IPS-20b (cell line): ENCODE measurements at regions not wholly inside any gene's neighbourhood (a gene's known extent, or its start where the extent isn't known, plus 50 kb on each side); places are given as distances from the start of the nearest gene placed in this dataset.
A peak's percentile ranks its signal among the peaks of the same experiment; 100 is the strongest.
"Not testable (repeated sequence)": the region's sequence is repeated elsewhere in the genome, so short reads cannot be mapped to it uniquely, and the experiment has no call there.

Source experiments
- H3K27ac ChIP-seq: one replicate; pipeline ENCODE4 v1.5.1; 2013; ENCODE audit warnings: low read length
- H3K27me3 ChIP-seq: 2 replicates; pipeline ENCODE4 v1.6.1; 2013; ENCODE audit warnings: mild to moderate bottlenecking, low read length, inconsistent platforms; ENCODE audit not compliant: insufficient read depth
- H3K36me3 ChIP-seq: 2 replicates; pipeline ENCODE4 v1.6.1; 2013; ENCODE audit warnings: low read depth, mild to moderate bottlenecking, inconsistent platforms, low read length, moderate library complexity; ENCODE audit not compliant: insufficient read depth
- H3K4me1 ChIP-seq: 2 replicates; pipeline ENCODE4 v1.6.1; 2013; ENCODE audit warnings: mild to moderate bottlenecking, control low read depth, inconsistent platforms, low read length, moderate library complexity; ENCODE audit not compliant: insufficient read depth
- H3K4me3 ChIP-seq: 2 replicates; pipeline ENCODE4 v1.5.1; 2013; ENCODE audit warnings: mild to moderate bottlenecking, low read length, inconsistent platforms
- H3K9ac ChIP-seq: 2 replicates; pipeline ENCODE4 v1.6.1; 2013; ENCODE audit warnings: low read depth, mild to moderate bottlenecking, inconsistent platforms, low read length, moderate library complexity
- H3K9me3 ChIP-seq: 2 replicates; pipeline ENCODE4 v1.6.1; 2013; ENCODE audit warnings: mild to moderate bottlenecking, low read depth, low read length, inconsistent platforms; ENCODE audit not compliant: insufficient read depth

DNA sequence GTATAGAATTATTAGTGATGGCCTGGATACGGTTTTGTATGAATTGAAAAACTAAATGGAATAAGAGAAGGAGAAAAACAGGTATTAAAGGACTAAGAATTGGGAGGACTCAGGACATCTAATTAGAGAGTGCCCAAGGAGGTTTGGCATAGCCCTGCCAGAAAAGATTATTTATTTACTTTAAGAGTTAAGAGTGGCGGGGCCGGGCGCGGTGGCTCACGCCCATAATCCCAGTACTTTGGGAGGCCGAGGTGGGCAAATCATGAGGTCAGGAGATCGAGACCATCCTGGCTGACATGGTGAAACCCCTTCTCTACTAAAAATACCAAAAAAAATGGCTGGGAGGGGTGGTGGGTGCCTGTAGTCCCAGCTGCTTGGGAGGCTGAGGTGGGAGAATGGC is 115.2 kb upstream of the KCNJ3 start:
- H3K27ac ChIP-seq, H3K9me3 ChIP-seq, H3K4me3 ChIP-seq, H3K9ac ChIP-seq, H3K27me3 ChIP-seq, H3K36me3 ChIP-seq: not testable (repeated sequence)
- peaks cover 25% of the 10 kb centered on the region for H3K4me1 ChIP-seq

DNA sequence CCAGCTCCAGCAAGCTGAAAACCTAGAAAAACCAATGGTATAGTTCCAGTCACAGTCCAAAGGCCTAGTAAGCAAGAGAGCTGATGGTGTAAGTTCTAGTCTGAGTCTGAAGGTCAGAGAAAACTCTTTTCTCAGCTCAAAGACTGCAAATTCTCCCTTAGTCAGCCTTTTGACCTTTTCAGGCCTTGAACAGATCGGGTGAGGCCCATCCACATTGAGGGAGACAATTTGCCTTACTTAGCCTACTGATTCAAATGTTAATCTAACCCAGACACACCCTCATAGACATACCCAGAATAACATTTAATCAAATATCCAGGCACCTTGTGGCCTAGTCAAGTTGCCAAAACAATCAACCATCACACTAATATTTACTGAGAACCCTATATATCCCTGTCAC is 110.8 kb upstream of the KCNJ3 start:
- peak overlapping the region; percentile 84 for H3K27ac ChIP-seq
- H3K4me3 ChIP-seq = no peak overlapping the region
- no peak overlapping the region; the same call in 1 of the 2 replicates for H3K9ac ChIP-seq
- H3K36me3 ChIP-seq = no peaks in the 10 kb centered on the region
- H3K27me3 ChIP-seq = no peaks in the 10 kb centered on the region
- no peaks in the 10 kb centered on the region; the same call in 1 of the 2 replicates for H3K9me3 ChIP-seq
- peaks cover 36% of the 10 kb centered on the region for H3K4me1 ChIP-seq

DNA sequence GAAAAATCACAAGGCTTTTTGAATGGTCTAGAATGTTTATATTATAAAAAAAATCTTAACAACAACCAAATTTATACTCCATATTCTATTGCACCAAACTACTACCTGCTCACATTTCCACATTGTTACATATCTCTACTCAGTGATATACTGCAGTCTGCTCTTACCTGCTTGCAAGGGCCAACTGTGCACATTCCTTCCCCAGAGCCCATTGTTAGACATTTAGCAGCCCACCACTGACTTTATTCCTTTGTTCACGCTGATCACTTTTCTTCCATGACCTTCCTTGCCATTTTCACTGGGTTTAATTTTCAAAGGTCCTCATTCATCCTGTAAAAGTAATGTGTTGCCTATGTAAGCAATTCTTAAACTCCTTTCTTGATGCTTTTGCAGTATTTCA is 109.7 kb upstream of the KCNJ3 start:
- H3K4me3 ChIP-seq = peak overlapping the region; percentile 50; the same call in 1 of the 2 replicates
- peak overlapping the region; percentile 70; the same call in 1 of the 2 replicates for H3K9ac ChIP-seq
- H3K9me3 ChIP-seq = no peaks in the 10 kb centered on the region; the same call in 1 of the 2 replicates
- H3K4me1 ChIP-seq = peaks cover 36% of the 10 kb centered on the region
- H3K27me3 ChIP-seq = no peaks in the 10 kb centered on the region
- H3K36me3 ChIP-seq = no peaks in the 10 kb centered on the region
- peak overlapping the region; percentile 84 for H3K27ac ChIP-seq

DNA sequence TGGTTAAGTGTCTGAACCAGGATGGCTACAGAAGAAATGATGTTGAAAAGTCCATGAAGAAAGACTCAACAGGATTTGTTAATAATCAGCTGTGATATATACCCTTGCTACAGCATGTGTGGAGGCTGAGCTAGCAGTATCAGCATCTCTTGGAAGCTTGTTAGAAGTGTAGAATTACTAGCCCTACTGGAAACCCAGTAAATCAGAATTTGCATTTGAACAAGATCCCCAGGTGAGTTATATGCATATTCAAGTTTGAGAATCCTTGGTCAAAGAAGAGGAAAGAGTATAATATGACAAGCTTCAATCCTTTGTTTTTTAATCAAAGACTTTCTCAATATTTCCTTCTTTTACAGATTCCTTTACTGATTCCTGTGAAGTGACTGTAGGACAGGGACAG is 109.0 kb upstream of the KCNJ3 start:
- peak overlapping the region; percentile 70; the same call in 1 of the 2 replicates for H3K9ac ChIP-seq
- no peaks in the 10 kb centered on the region for H3K27me3 ChIP-seq
- H3K27ac ChIP-seq = peak overlapping the region; percentile 84
- H3K9me3 ChIP-seq = no peaks in the 10 kb centered on the region; the same call in 1 of the 2 replicates
- H3K4me3 ChIP-seq = peak overlapping the region; percentile 50
- H3K36me3 ChIP-seq = no peaks in the 10 kb centered on the region
- peaks cover 36% of the 10 kb centered on the region for H3K4me1 ChIP-seq

DNA sequence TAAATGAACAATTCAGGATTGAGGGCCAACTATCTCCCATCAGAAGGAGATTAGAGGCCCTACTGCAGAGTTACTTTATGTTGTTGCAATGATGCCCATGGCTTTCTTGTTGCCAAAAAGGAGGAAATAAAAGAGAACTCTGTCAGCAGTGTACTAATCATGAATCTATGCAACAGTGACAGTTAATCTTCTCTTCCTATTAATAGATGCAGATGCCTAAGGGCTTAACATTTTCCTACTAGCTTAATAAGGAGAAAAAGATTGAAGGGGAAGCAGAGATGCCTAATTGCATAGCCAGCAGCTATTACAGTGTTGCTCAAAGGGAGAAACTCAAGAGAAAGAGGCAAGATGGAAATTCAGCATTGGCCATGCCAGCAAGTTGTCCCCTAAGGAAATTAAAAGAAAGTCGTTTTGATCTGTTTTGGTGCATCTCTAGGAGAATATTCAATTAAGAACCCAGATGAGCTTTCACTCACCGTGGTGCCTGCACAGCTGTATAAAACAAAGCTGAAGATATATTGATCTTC is 107.1 kb upstream of the KCNJ3 start:
- Histone ChIP-seq H3K27ac (no peak overlapping the region), H3K4me1 (peaks cover 36% of the 10 kb centered on the region), H3K4me3 (no peak overlapping the region), H3K9me3 (no peaks in the 10 kb centered on the region), H3K27me3 (no peaks in the 10 kb centered on the region), H3K36me3 (no peaks in the 10 kb centered on the region), H3K9ac (no peak overlapping the region; the same call in 1 of the 2 replicates)

DNA sequence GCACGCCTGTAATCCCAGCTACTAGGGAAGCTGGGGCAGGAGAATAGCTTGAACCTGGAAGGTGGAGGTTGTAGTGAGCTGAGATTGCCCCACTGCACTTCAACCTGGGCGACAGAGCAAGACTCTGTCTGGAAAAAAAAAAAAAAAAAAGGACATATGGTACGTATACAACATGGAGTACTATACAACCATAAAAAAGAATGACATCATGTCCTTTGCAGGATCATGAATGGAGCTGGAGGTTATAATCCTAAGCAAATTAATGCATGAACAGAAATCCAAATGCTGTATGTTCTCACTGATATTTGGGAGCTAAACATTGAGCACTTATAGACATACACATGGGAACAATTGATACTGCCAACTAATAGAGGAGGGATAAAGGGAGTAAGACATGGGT is 99.3 kb upstream of the KCNJ3 start:
- no peak overlapping the region for H3K27ac ChIP-seq
- no peaks in the 10 kb centered on the region for H3K36me3 ChIP-seq
- H3K9me3 ChIP-seq = no peaks in the 10 kb centered on the region
- no peaks in the 10 kb centered on the region for H3K4me1 ChIP-seq
- no peaks in the 10 kb centered on the region for H3K27me3 ChIP-seq
- H3K9ac ChIP-seq = no peak overlapping the region
- H3K4me3 ChIP-seq = no peak overlapping the region

DNA sequence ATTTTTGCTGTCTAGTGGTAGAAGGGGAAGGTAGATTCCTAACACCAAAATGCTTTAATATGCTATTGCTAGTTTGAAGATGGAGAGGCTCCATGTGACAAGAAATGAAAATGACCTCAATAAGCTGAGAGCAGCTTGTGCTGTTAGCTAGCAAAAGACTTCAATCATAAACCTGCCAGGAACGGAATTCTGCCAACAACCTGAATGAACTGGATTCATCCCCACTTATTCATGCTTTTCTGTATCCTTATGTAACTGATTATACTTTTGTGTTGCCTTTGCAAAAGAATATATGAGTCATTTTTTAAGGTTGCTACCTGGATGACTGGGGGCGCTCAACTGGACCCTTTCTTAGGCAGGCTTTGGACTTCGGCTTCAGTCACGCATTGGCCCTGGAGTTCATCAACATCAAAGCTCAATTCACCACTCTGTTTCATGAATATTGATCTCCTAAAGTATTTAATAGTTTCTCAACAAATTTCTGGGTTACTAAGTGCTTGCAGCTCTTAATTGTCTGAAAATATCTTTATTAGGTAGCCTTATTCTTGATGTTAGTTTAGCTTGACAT is 97.5 kb upstream of the KCNJ3 start:
- no peak overlapping the region for H3K9ac ChIP-seq
- no peaks in the 10 kb centered on the region for H3K4me1 ChIP-seq
- no peaks in the 10 kb centered on the region for H3K9me3 ChIP-seq

DNA sequence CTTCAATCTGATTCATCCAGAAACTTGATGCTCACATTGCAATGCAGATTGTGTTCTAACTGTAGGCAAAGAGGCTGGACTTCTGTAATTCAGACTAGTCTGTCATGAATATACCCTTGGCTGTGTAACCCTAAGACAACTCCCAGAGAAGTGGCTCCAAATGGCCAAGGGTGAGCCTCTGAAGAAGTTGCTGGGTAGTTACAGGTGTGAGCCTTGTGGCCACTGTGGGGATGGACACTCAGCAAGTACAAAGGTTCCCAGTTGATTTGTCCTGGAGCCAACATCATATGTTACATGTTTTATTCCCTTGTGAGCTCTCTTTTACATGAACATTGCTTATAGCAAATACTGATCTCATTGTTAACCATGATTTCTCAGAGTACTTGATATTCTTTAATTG is 94.8 kb upstream of the KCNJ3 start:
- no peaks in the 10 kb centered on the region for H3K27me3 ChIP-seq
- no peaks in the 10 kb centered on the region for H3K36me3 ChIP-seq
- no peak overlapping the region for H3K4me3 ChIP-seq
- no peak overlapping the region for H3K9ac ChIP-seq
- no peak overlapping the region for H3K27ac ChIP-seq
- no peaks in the 10 kb centered on the region for H3K4me1 ChIP-seq
- H3K9me3 ChIP-seq = no peaks in the 10 kb centered on the region

More for the DNA sequence above, 97.5 kb upstream of the KCNJ3 start:
- H3K27me3 ChIP-seq = no peaks in the 10 kb centered on the region
- H3K27ac ChIP-seq = no peak overlapping the region
- no peak overlapping the region for H3K4me3 ChIP-seq
- no peaks in the 10 kb centered on the region for H3K36me3 ChIP-seq

DNA sequence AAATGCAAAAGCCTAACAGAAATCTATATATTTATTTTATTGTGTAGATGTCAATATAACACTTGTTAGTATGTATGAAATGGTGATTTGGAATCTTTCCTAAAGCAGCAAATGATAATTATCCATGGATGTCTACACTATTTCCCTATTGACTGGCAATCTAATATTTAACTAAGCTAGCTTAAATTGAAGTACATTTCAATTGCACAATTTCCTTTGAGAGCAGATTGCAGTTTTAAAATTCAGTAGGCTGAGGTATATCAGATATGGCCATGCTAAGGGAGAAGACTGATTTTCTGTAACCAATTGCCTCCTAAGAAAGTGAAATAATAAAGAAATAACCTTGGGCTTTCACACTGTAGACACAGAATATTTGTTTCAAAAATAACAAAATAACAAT is 90.1 kb upstream of the KCNJ3 start:
- Histone ChIP-seq H3K4me3 (no peak overlapping the region), H3K9ac (no peak overlapping the region)

DNA sequence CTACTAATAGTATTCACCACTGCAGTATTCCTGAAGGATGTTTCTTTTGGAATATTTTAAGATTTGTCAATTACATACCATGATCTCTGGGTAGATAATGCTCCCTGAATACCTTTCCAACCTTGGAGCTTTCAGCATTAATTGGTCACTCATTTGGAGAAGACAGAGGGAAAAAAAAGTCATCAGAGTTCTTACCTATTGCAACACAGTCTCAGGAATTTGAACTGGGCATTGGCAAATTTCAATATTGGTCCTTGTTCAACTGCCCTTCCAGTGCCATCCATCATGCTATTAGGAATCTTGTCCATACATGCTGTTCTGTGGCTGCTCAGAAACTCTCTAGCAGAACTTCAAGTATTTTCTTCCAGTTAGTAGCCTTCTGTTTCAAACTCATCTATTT is 83.6 kb upstream of the KCNJ3 start:
- Histone ChIP-seq H3K4me3 (no peak overlapping the region), H3K9me3 (no peaks in the 10 kb centered on the region), H3K27me3 (no peaks in the 10 kb centered on the region), H3K36me3 (no peaks in the 10 kb centered on the region), H3K9ac (no peak overlapping the region), H3K27ac (no peak overlapping the region), H3K4me1 (no peaks in the 10 kb centered on the region)

More for the DNA sequence above, 90.1 kb upstream of the KCNJ3 start:
- H3K27ac ChIP-seq = no peak overlapping the region
- H3K27me3 ChIP-seq = no peaks in the 10 kb centered on the region
- no peaks in the 10 kb centered on the region for H3K36me3 ChIP-seq
- H3K9me3 ChIP-seq = no peaks in the 10 kb centered on the region
- H3K4me1 ChIP-seq = no peaks in the 10 kb centered on the region

DNA sequence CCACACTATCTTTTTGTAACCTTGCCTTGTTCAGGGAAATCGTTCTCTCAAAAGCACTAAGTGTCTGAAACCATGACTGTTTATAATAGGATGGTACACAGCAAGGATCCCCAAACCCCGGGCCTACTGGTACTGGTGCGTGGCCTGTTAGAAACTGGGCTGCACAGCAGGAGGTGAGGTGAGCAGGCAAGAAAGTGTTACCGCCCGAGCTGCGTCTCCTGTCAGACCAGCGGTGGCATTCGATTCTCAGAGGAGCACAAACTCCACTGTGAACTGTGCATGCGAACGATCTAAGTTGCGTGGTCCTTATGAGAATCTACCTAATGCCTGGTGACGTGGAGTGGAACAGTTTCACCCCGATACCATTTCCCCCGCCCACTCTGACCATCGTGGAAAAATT is 81.8 kb upstream of the KCNJ3 start:
- H3K36me3 ChIP-seq = no peaks in the 10 kb centered on the region
- no peaks in the 10 kb centered on the region; the same call in 1 of the 2 replicates for H3K4me1 ChIP-seq
- H3K9me3 ChIP-seq = no peaks in the 10 kb centered on the region
- H3K9ac ChIP-seq = no peak overlapping the region
- H3K4me3 ChIP-seq = no peak overlapping the region
- H3K27ac ChIP-seq = no peak overlapping the region
- H3K27me3 ChIP-seq = no peaks in the 10 kb centered on the region

DNA sequence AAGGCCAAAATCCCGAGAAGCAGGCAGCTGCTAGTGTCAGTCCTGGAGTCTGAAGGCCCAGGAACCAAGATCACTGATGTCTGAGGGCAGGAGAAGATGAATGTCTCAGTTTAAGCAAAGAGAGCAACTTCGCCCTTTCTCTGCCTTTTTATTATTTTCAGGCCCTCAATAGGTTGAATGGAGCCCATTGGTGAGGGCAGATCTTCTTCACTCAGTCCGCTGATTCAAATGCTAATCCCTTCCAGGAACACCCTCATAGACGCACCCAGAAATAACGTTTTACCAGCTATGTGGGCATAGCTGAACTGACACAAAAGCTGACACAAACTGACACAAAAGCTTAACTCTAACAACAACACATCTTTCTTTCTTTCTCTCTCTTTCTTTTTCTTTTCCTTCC is 78.0 kb upstream of the KCNJ3 start:
- no peak overlapping the region for H3K9ac ChIP-seq
- no peak overlapping the region for H3K27ac ChIP-seq
- no peaks in the 10 kb centered on the region for H3K27me3 ChIP-seq
- no peaks in the 10 kb centered on the region; the same call in 1 of the 2 replicates for H3K4me1 ChIP-seq
- no peak overlapping the region for H3K4me3 ChIP-seq
- H3K9me3 ChIP-seq = no peaks in the 10 kb centered on the region
- no peaks in the 10 kb centered on the region for H3K36me3 ChIP-seq
